ENCODE measurements at regions not wholly inside any gene's neighbourhood (a gene's known extent, or its start where the extent isn't known, plus 50 kb on each side); places are given as distances from the start of the nearest gene placed in this dataset.

DNA sequence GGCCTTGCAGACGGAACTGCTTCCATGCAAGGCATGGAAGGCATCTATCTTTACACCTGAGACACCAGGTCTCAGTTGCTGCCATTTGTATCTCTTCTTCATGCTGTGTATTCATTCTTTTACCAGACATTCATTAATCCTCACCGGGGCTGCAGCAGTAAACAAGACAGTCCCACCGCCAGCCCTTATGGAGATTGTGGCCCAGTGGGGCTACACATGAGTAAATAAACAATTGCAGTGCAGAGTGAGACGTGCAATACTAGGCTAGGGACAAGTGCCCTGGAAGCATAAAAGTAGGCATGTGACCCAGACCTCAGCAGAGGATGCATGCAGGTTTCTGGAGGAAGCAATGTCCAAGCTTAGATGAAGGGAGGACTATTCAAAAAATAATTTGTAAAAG is 497.6 kb upstream of the KLHL29 start:
- no peak for DNase-seq

DNA sequence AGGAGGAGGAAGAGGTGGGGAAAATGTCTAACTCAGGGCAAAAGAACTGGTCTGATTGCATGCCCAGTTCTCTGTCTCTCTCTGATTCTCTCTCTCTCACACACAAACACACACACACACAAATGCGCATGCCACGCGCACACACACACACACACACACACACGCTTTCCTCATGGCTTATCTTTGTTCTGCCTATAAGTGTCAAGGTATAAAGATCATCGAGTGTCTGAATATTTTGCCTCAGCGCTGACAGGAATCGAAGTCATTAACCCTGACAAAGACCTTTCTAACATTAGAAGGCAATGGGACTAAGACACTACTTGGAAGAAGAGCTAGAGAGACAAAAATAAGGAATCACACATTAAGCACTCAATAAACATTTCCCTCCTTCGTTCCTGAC is 497.1 kb upstream of the KLHL29 start:
- DNase-seq, result no peak

DNA sequence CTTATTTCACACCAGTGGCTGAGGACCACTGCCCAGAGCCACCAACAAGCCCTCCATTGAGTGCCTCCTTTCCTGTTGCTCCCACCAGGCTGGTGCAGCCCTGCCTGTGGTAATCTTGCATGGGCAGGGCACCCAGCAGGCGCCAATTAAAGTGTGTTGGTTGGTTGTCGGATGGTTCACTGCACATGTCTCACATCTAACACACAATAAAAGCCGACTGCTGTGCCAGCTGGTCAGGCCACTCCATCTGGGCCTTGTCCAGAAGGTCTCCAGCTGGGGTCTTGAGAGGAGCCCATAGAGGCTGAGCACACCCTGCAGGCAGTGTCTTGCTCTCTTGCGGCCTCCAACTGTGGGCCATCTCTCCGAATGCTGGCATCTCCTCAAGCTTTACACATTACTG is 494.8 kb upstream of the KLHL29 start:
- DNase-seq, result no peak

DNA sequence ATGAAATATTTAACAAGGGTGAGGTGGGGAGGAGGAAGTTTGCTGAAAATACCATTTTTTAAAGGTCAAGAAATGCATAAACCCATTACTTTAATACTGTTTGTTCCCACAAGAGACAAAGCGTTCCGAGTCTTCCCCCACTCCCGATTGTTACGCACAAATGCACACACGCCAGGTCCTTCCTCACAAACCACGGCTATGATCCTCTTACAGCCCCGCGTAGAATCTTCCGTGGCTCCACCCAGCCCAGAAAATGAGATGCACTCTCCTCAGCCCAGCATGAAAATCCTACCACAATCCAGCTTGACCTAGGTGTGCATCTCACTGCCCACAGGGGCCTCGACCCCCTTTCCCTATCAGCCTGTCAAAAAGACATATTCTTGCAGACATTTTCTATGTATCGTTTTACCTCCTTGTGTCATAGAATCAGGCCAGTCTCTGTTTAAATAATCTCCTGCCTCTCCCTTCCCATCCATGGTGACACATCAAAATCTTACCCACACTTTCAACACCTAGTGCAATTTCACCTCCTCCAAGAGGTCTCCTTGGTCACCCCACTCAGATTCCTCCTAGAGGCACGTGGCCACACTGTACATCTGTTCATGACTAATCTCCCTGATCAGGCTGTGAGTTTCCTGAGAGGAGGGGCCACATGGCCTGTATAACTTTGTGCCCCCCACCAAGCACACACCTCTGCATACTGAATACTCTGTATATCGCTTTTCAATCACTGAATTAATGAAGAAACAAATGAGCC is 491.0 kb upstream of the KLHL29 start:
- no peak for DNase-seq

DNA sequence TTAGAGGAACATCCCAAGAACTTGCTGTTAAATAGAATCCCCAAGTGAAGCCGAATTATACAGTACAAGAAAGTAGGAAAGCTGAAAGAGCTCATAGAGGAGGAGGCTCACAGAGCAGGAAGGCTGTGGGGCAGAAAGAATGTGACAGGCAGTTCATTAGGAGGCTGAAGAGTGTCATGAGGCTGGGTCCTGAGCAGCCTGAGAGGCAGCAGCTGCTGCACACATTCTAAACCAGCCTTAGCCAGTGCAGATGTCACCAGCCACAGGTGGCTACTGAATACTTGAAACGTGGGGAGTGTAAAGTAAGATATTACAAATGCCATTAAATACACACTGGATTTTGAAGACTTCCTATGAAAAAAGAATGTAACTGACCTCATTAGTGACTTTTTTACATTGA is 490.2 kb upstream of the KLHL29 start:
- no peak for DNase-seq

DNA sequence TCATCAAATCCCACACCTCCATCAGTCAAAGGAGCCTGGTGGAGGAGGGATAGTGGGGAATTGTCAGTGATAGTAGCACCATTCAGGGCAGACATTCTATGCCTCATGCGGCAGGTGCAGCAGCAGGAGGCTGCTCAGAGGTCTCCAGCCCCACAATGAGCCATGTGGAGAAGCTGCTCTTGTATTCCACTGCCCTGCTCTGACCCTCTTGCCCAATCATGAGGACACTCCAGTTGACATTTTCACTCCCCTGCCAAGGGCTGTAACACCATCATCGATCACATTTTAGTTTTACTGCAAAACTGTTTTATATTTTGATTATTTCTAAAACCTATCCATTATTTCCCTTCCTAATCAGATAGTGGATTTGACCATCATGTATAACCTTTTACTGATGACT is 487.6 kb upstream of the KLHL29 start:
- no peak for DNase-seq

DNA sequence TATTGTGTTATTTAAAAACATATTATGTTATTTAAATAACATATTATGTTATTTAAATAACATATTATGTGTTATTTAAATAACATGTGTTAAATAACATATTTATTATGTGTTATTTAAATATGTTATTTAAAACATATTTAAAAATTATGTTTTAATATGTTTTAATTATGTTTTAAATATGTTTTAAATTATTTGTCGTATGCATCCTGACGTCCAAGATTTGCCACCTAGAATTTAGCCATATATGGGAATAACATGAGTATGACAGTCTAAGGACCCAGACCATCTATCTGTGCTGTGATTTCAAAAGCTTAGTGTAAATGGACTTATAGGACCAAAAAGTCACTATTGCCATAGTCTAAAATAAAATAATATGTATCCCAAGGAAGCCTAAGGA is 484.3 kb upstream of the KLHL29 start:
- DNase-seq, result no peak

DNA sequence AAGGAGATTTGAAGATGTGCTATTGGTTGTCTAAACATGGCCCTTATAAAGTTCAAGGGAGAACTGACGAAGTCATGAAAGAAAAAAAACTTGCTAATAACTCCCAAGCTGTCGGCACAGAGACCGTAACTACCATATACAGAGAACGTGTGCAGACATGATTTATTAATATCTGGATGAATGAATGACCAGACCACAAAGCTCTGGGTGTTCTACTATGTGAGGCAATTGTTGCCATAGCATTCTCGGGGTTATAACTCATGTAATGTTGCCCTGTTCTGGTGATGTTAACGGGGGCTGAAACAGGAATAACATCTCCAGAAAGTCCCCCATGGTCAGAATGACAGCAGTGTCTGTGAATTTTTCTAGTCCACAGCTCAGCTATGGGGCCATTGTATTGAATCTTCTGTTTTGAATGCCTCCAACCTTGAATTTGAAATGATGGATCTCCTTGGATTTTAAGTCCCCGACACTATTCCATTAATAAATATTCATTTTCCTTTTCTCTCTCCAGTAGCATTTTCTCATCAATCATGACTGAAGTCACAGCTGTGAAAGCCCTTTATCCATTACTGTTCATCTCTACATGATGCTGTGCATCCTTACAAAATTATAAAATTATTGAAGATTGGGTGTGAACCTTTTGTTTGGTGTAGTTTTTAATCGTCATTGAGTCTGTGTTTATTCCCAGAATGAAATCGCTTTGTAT is 483.4 kb upstream of the KLHL29 start:
- no peak for DNase-seq

DNA sequence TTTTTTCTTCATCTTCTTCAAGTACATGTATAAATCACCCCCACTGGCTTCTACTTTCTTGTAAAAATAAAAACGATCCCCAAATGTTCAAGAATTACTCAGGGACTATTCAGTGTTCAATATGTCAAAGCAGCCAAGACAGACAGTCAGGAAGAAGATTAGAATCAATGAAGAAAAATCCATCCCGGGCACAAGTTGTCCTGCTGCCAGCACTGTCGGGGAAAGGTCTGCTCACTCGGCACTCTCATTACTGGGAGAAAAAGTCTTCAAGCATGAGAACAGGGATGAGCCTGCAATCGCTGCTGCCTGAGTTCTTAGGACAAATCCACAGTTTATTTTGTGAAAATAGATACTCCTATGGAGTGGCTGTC is 482.8 kb upstream of the KLHL29 start:
- DNase-seq, result no peak

DNA sequence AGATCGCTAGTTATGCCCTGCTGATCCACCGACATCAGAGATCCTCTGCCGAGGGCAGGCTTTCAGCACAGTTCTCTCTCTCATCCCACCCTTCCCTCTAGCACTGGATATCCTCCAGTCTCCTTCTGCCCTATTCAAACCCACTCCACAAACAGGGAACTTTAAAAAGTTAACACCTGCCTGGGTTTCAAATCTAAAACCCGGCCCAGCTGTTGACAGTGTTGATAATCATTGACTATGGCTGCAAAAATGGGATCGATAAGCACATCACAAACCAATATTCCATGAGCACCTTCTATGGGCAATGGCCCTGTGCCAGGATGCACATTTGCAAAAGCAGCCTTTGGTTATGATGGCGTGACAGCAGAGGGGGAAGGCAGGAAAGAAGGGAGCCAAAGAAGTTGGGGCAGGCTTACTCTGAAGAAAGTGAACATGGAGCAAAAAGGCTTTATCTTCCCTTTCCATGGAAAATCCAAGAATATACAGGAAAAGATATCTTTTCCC is 482.3 kb upstream of the KLHL29 start:
- no peak for DNase-seq

DNA sequence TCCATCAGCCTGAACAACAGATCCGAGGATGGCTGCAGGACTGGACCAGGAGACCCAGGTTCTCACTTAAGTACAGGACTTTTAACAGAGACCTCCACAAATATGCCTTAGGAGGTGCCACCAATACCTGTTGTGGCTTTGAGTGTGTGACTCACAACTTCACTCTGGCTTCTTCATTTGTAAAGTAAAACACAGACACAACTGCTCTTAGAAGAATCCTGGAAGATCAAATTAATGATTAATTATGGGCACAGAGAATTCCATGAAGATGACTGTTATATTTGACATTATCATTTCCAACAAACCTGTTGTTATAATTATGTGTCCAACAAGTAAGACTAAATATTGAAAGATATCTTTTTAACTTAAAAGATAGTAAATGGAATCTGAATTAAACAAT is 481.4 kb upstream of the KLHL29 start:
- DNase-seq, result no peak

DNA sequence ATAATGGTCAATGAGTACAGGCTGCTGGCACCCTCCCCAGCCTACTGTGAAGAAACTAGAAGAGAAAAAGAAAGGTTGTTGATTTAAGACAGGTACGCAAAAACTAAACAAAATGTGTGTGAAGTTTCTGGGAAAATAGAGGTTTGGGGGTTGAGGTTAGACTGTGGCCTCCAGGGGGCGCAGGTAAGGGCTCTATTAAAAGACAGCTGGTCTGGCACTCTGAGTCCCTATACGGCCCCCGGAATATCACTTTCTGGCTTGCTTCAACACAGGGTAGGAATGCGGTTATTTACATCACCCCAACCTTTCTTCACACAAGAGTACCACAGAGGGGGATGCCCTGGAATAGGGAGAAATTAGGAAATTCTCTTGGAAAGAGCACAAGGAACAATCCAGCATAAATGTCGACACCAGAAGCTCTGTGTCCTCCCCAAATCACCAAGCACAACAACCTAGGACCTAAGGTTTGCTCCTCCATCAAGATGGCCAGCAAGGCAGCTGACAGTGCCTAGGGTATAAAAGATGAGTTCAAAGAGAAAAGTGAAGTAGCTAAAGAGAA is 480.8 kb upstream of the KLHL29 start:
- DNase-seq, result no peak

DNA sequence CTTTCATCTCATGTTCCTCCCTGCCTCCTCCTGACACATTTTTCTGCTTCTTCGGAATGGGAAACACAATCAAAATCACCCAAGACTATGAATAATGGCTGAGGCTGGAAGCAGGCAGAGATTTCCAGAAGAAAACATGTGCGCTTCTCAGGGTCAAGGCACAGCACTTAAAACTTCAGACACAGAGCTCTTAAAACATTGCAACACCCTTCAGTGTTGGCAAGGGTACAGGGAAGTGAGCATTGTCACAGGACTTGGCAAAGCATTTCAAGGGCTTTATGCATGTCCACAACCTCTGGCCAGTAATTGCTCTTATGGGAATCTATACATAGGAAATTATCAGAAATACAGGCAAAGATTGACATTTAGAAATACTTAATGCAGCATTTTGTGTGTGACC is 477.6 kb upstream of the KLHL29 start:
- no peak for DNase-seq

DNA sequence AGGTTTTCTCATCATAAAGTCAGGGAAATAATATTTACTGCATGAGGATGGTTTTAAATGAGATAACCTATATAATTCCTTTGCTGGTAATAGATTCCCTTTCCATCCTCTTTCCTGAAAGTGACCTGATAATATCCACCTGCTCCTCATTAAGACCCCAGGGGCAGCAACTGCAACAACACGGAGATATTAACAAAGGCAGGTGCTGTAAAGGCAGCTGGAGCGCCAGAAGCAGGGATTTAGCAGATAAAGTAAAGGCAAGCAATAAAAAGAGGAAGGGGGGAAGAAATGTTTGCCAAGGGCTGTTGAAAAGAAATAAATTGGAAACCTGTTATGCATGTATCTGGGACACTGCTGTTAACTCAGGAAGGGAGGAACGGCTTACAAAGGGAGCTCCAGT is 472.6 kb upstream of the KLHL29 start:
- DNase-seq, result no peak

DNA sequence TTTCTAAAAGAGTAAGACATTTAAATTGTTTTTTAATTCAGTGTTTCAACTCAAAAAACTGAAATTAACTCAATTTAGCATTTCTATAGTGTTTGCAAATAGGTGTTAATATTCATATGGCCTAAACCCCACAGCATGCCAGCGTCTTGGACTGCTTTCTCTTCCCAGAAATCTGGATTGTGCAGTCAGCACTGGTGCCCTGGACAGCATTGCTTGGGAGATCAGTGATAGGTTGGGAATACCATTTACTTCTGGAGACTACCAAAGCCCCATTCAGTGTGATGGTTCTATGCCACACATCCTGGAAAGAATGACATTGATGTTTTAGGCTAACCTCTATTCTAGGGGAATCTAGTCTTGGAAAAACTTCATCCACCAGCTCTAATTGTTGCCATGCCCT is 455.0 kb upstream of the KLHL29 start:
- no peak for DNase-seq

DNA sequence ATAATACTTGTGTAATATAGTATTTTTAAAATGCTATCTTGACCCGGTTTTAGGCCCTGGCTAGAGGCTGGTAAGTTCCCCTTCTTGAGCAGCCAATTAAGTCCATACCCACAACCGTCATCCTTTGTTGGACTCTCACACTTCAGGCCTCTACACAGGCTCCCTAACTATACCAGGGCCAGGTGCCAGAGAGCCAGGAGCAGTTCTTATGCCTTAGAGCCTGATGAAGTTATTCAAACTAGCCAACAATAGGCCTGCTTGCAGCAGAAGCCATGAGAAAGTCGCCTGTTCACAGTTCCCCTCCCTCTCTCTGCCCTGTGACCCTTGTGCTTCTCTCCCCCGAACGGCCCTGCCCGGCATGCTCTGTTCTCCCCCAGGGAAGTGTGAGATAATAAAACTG is 454.2 kb upstream of the KLHL29 start:
- DNase-seq, result no peak

DNA sequence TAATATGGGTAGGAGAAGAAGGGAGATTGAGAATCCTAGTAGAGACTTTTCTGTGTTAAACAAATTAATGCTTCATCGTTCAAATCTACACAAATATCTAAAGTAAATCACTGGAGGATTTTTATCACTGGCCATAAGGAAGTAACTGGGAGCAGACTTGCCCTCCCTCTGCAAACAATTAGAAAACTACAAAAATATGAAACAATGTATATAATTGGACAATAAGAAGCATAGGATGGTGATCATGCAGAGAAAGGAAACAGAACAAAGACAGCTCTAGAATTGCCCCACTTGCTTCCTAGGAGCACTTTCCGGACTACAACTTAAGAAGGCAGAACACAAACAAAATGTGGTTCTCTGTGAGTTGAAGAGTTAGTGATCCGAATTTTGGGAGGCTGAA is 452.7 kb upstream of the KLHL29 start:
- DNase-seq, result no peak

DNA sequence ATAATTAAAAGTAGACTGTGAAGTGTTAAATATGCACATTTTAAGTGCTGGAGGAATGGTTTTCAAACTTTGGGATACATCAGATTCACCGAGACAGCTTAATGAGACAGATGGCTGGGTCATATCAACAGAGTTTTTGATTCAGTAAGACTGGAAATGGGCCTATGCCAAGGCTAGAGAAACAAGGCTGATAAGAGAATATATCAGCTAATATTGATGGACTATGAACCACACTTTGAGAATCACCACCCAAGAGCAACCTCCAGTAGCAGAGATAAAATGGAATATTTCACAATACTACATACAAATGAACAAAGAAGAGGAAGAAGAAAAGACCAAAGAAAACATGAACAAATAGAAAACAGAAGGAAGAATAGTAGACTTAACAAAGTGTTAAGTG is 450.2 kb upstream of the KLHL29 start:
- no peak for DNase-seq

DNA sequence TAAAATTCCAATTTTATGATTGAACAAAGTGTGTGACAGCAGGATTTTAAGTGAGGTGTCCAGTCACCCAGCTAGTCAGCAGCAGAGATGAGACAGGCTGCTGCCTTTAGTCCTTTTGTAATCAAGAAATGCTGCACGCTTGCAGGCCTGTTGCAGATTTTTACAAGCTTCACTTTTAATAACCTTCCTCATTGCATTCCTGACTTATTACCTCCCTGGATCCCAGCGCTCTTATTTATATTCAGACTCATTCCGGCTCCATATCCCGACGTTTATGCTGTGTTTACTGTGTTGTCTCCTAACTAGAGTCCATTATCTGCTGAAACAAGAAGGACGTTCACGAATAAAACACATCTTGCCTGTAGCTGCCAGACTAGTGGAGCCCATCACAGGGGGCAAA is 442.5 kb upstream of the KLHL29 start:
- no peak for DNase-seq

DNA sequence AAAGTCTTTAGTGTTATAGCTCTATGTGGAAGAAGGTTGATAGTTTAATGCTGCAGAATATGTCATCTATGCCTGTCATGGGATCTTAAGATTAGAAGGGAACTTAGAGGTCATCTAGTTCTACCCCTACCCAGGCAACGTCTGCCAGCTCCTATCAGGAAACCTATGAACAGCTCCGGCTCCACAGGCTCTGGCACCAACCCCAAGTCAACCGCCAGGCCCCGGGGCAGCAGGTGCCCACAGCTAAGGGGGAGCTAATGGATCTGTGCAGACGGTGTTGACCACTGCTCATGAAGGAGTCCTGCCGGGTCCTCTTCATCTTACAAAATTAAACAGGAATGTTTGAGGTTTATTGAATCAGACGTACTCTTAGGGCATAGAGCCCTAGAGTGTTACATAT is 440.8 kb upstream of the KLHL29 start:
- no peak for DNase-seq

DNA sequence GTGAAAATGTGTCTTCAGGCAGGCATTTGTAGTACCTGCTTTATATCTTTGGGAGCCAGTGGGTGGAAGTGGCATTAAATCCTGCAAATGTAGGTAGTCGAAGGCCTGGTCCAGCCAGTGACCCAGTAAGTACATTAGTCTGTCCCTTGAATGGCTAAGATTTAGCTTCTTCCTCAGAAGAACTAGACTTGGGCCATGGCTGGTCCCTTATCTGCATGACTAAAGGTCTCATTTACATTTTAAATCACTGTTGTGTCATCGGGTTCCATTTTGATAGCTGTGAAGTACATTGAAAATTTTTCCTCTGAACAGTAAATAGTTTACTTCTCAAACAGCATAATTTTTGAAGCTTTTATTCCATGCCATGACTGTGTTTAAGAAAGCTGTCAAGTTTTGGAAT is 438.4 kb upstream of the KLHL29 start:
- no peak for DNase-seq

DNA sequence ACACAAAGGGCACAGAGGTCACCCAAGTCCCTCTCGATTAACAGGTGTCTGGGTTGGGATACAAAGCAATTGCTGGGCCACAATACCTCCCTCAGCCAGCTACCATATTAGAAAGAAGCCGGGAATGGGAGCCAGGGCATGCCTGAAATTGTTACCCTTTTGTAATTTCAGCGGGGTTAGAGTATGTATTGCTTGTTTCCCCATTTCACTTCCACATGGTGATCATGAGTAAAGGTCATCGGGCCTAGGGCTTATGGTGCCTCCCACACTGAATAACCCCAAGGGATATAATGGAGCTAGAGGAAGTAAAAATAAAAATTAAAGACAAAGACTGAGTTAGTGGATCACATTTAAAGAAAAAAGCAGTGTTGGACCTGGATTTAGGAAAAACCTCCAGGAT is 437.2 kb upstream of the KLHL29 start:
- no peak for DNase-seq

DNA sequence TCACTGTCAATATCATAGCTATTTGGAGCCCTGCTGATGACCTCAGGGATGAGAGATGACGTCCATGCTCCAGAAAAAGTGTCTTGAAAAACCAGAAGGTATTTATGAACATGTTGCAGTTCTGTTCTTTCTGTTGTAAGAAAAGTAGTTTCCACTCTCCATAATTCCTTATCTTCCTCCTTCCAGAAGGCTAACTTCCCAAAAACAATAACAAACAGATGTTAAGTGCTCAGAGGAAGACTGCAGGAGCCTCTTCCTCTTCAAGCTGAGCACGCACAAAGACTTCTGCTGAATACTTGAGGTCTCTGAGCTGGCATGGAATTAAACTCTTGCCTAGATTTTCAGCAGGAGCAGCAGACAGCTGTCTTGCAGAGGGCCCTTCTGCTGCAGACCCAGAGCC is 434.5 kb upstream of the KLHL29 start:
- no peak for DNase-seq

DNA sequence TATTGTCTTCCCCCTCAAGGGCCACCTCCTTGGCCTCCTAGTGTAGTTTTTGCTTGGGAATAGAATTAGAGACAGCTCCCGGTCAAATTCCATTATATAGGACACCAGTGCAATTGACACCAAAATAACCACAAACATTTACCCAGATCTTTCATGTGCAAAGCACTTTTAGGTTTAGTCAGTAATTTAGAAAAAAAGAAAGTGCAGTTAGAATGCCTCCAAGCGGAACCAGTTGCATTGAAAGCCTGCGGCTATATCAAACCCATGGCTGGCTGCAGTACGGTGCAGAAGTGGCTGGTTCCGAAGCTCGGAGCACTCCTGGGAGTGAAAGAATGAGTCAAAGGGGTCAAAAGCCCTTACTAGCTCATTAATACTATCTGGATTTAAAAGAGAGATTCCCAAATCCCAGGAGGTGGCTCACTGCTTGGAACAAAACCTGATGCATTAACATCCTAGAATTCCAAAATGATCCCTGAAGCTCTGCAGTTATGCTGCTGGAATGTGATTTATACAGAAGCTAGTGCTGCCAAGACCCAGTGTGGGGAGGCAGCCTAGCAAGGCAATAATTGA is 432.2 kb upstream of the KLHL29 start:
- no peak for DNase-seq

All from GF-D8 (cell line).